Mesendoderm (in vitro differentiated cells): ENCODE measurements at regions not wholly inside any gene's neighbourhood (a gene's known extent, or its start where the extent isn't known, plus 50 kb on each side); places are given as distances from the start of the nearest gene placed in this dataset.

Experiments
- DNase-seq: peaks from one replicate; pipeline ENCODE4 v3.0.0; 2013
- H2AK5ac ChIP-seq: 2 replicates; pipeline ENCODE4 v1.6.1; 2013; ENCODE audit warnings: low read length, inconsistent platforms
- H2BK120ac ChIP-seq: 2 replicates; pipeline ENCODE4 v1.6.1; 2013; ENCODE audit warnings: low read depth, mild to moderate bottlenecking, low read length, moderate library complexity, mixed read lengths
- H2BK15ac ChIP-seq: replicated peaks from 2 replicates; pipeline ENCODE4 v1.6.1; 2013; ENCODE audit warnings: low read depth, mild to moderate bottlenecking, moderate library complexity
- H2BK5ac ChIP-seq: 2 replicates; pipeline ENCODE4 v1.6.1; 2013; ENCODE audit warnings: low read length, inconsistent platforms
- H3K18ac ChIP-seq: 2 replicates; pipeline ENCODE4 v1.6.1; 2013; ENCODE audit warnings: mild to moderate bottlenecking, low read length, mixed read lengths
- H3K23ac ChIP-seq: one replicate; pipeline ENCODE4 v1.6.1; 2013; ENCODE audit warnings: low read length
- H3K27ac ChIP-seq: 2 replicates; pipeline ENCODE4 v1.5.1; 2013; ENCODE audit warnings: low read depth, mild to moderate bottlenecking, inconsistent platforms, low read length, moderate library complexity
- H3K27me3 ChIP-seq: 2 replicates; pipeline ENCODE4 v1.6.1; 2013; ENCODE audit warnings: low read length, control low read depth, mild to moderate bottlenecking, inconsistent platforms; ENCODE audit not compliant: insufficient read depth, poor library complexity
- H3K36me3 ChIP-seq: 2 replicates; pipeline ENCODE4 v1.6.1; 2013; ENCODE audit warnings: low read length, inconsistent platforms; ENCODE audit not compliant: control insufficient read depth, insufficient read depth
- H3K4ac ChIP-seq: one replicate; pipeline ENCODE4 v1.6.1; 2013; ENCODE audit warnings: low read depth, mild to moderate bottlenecking, low read length, moderate library complexity
- H3K4me1 ChIP-seq: 2 replicates; pipeline ENCODE4 v1.6.1; 2013; ENCODE audit warnings: low read depth, low read length, inconsistent platforms; ENCODE audit not compliant: control insufficient read depth
- H3K4me2 ChIP-seq: 2 replicates; pipeline ENCODE4 v1.6.1; 2013; ENCODE audit warnings: low read length
- H3K4me3 ChIP-seq: 2 replicates; pipeline ENCODE4 v1.5.1; 2013; ENCODE audit warnings: mild to moderate bottlenecking, low read length
- H3K56ac ChIP-seq: one replicate; pipeline ENCODE4 v1.6.1; 2013; ENCODE audit warnings: low read length
- H3K79me1 ChIP-seq: 2 replicates; pipeline ENCODE4 v1.6.1; 2013; ENCODE audit warnings: low read length, inconsistent platforms
- H3K79me2 ChIP-seq: 2 replicates; pipeline ENCODE4 v1.6.1; 2013; ENCODE audit warnings: mild to moderate bottlenecking, low read length; ENCODE audit not compliant: control insufficient read depth, insufficient read depth
- H3K9ac ChIP-seq: 2 replicates; pipeline ENCODE4 v1.6.1; 2013; ENCODE audit warnings: low read length, inconsistent platforms
- H4K5ac ChIP-seq: one replicate; pipeline ENCODE4 v1.6.1; 2013; ENCODE audit warnings: low read length
- H4K8ac ChIP-seq: one replicate; pipeline ENCODE4 v1.6.1; 2013; ENCODE audit warnings: low read depth, mild to moderate bottlenecking, control low read depth, low read length, moderate library complexity
- WGBS: extraction: QIAGEN DNeasy Blood & Tissue Kit; methylation state at CpG from one replicate; pipeline ENCODE4 v1.1.7; 2013; ENCODE audit warnings: low lambda C conversion rate, missing lambda C conversion rate; ENCODE audit not compliant: insufficient coverage; ENCODE audit errors: extremely low coverage; 5-methylcytosine and 5-hydroxymethylcytosine counted together

GRCh38 chr9:13963005-13963653 lies 350.8 kb downstream of the NFIB start:
- H3K27ac ChIP-seq = no peak overlapping the region
- no peak overlapping the region for H3K4me2 ChIP-seq
- H3K18ac ChIP-seq = no peak overlapping the region
- H3K9ac ChIP-seq = no peak overlapping the region
- H2AK5ac ChIP-seq = no peak overlapping the region
- no peak overlapping the region for H3K4ac ChIP-seq
- no peaks in the 10 kb centered on the region for H3K79me2 ChIP-seq
- no peak overlapping the region for H2BK15ac ChIP-seq
- no peaks in the 10 kb centered on the region for H3K4me1 ChIP-seq
- H3K36me3 ChIP-seq = no peaks in the 10 kb centered on the region
- no peak overlapping the region for H3K56ac ChIP-seq
- no peak for DNase-seq
- H3K27me3 ChIP-seq = no peaks in the 10 kb centered on the region
- H3K23ac ChIP-seq = no peak overlapping the region
- H3K79me1 ChIP-seq = no peaks in the 10 kb centered on the region
- no peak overlapping the region for H4K5ac ChIP-seq
- no peak overlapping the region for H4K8ac ChIP-seq
- no peak overlapping the region for H2BK120ac ChIP-seq
- no peak overlapping the region for H3K4me3 ChIP-seq
- no CpG with 5 or more reads among the region's 3 CpGs for WGBS
- H2BK5ac ChIP-seq = no peak overlapping the region

GRCh38 chr9:13962006-13962405 lies 351.9 kb downstream of the NFIB start:
- Histone ChIP-seq H2BK120ac (no peak overlapping the region), H3K4me3 (no peak overlapping the region), H3K79me1 (no peaks in the 10 kb centered on the region), H3K56ac (no peak overlapping the region), H2BK5ac (no peak overlapping the region), H3K4ac (no peak overlapping the region), H3K9ac (no peak overlapping the region), H3K4me1 (no peaks in the 10 kb centered on the region), H3K4me2 (no peak overlapping the region), H3K36me3 (no peaks in the 10 kb centered on the region), H3K23ac (no peak overlapping the region), H2BK15ac (no peak overlapping the region), H2AK5ac (no peak overlapping the region), H3K27ac (no peak overlapping the region), H4K8ac (no peak overlapping the region), H3K79me2 (no peaks in the 10 kb centered on the region), H3K18ac (no peak overlapping the region), H3K27me3 (no peaks in the 10 kb centered on the region), H4K5ac (no peak overlapping the region)
- DNase-seq = no peak
- no CpG with 5 or more reads among the region's 6 CpGs for WGBS

- WGBS = no CpG with 5 or more reads among the region's 11 CpGs
- no peak overlapping the region for H2BK5ac ChIP-seq
- no peak overlapping the region for H4K5ac ChIP-seq
Observed at GRCh38 chr9:13960011-13960765, 353.8 kb downstream of the NFIB start.

GRCh38 chr9:13958672-13959071 lies 355.3 kb downstream of the NFIB start:
- H3K79me1 ChIP-seq = no peaks in the 10 kb centered on the region
- H3K79me2 ChIP-seq = no peaks in the 10 kb centered on the region
- no peak overlapping the region for H3K4me2 ChIP-seq
- H3K27me3 ChIP-seq = no peaks in the 10 kb centered on the region
- no peak overlapping the region for H3K18ac ChIP-seq
- DNase-seq = no peak
- H2AK5ac ChIP-seq = no peak overlapping the region
- H3K4me1 ChIP-seq = no peaks in the 10 kb centered on the region
- no peak overlapping the region for H3K27ac ChIP-seq
- H3K4me3 ChIP-seq = no peak overlapping the region
- H4K5ac ChIP-seq = no peak overlapping the region
- H3K9ac ChIP-seq = no peak overlapping the region
- H3K4ac ChIP-seq = no peak overlapping the region
- H2BK120ac ChIP-seq = no peak overlapping the region
- H4K8ac ChIP-seq = no peak overlapping the region
- H2BK5ac ChIP-seq = no peak overlapping the region
- no peak overlapping the region for H3K56ac ChIP-seq
- WGBS = no CpG with 5 or more reads among the region's 1 CpG
- no peaks in the 10 kb centered on the region for H3K36me3 ChIP-seq
- no peak overlapping the region for H3K23ac ChIP-seq
- no peak overlapping the region for H2BK15ac ChIP-seq

More at GRCh38 chr9:13960011-13960765, 353.8 kb downstream of the NFIB start:
- H2BK15ac ChIP-seq = no peak overlapping the region
- no peaks in the 10 kb centered on the region for H3K36me3 ChIP-seq
- no peak overlapping the region for H3K4me3 ChIP-seq
- no peaks in the 10 kb centered on the region for H3K27me3 ChIP-seq
- no peak overlapping the region for H3K27ac ChIP-seq
- H3K18ac ChIP-seq = no peak overlapping the region
- H3K4me2 ChIP-seq = no peak overlapping the region
- H3K23ac ChIP-seq = no peak overlapping the region
- no peak overlapping the region for H3K9ac ChIP-seq
- no peaks in the 10 kb centered on the region for H3K79me2 ChIP-seq
- H3K4me1 ChIP-seq = no peaks in the 10 kb centered on the region
- no peaks in the 10 kb centered on the region for H3K79me1 ChIP-seq
- H4K8ac ChIP-seq = no peak overlapping the region
- DNase-seq = no peak
- H2AK5ac ChIP-seq = no peak overlapping the region
- no peak overlapping the region for H3K4ac ChIP-seq
- no peak overlapping the region for H3K56ac ChIP-seq
- no peak overlapping the region for H2BK120ac ChIP-seq

- H3K27me3 ChIP-seq = no peaks in the 10 kb centered on the region
- no peak overlapping the region for H3K4me2 ChIP-seq
- no peak overlapping the region for H2BK15ac ChIP-seq
- H3K79me2 ChIP-seq = no peaks in the 10 kb centered on the region
- H3K27ac ChIP-seq = no peak overlapping the region
- WGBS = no CpG with 5 or more reads among the region's 2 CpGs
- H3K4me3 ChIP-seq = no peak overlapping the region
- no peak overlapping the region for H3K4ac ChIP-seq
- no peak overlapping the region for H4K8ac ChIP-seq
- DNase-seq = no peak
- no peaks in the 10 kb centered on the region for H3K4me1 ChIP-seq
- H3K23ac ChIP-seq = no peak overlapping the region
- H3K56ac ChIP-seq = no peak overlapping the region
- no peak overlapping the region for H3K9ac ChIP-seq
- H3K36me3 ChIP-seq = no peaks in the 10 kb centered on the region
- H2AK5ac ChIP-seq = no peak overlapping the region
- H4K5ac ChIP-seq = no peak overlapping the region
- H3K18ac ChIP-seq = peak overlapping the region; percentile 18
- no peak overlapping the region for H2BK120ac ChIP-seq
- no peaks in the 10 kb centered on the region for H3K79me1 ChIP-seq
- no peak overlapping the region for H2BK5ac ChIP-seq
Observed at GRCh38 chr9:13957089-13957488, 356.9 kb downstream of the NFIB start.
